NCI-H510A treated with DMSO at 0.1 percent for 48 hours (cell line): ENCODE measurements at regions not wholly inside any gene's neighbourhood (a gene's known extent, or its start where the extent isn't known, plus 50 kb on each side); places are given as distances from the start of the nearest gene placed in this dataset.
"Not testable (repeated sequence)": the region's sequence is repeated elsewhere in the genome, so short reads cannot be mapped to it uniquely, and the experiment has no call there.

Source experiments
- DNase-seq: peaks from one replicate; lab custom pipeline; 2025; lab: John Stamatoyannopoulos, UW

DNA sequence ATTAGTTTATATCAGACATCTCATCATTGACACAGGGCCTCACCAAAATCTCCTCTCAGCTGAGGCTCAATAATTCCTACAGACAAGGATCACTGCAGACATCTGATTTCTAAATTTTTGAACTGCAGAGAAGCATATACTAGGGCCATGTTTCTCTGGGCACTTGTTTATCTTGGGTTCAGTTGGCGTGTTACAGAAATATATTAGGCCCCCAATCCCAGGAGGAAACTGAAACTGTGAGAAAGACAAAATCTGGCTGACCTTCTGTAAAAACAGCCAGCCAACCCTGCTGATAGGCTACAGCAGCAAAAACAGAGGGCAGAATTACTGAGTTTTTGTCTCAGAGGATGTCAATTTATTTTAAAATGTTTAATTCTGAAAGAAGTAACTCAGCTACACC, 634.6 kb downstream of the ETNK1 start:
- no peak for DNase-seq

DNA sequence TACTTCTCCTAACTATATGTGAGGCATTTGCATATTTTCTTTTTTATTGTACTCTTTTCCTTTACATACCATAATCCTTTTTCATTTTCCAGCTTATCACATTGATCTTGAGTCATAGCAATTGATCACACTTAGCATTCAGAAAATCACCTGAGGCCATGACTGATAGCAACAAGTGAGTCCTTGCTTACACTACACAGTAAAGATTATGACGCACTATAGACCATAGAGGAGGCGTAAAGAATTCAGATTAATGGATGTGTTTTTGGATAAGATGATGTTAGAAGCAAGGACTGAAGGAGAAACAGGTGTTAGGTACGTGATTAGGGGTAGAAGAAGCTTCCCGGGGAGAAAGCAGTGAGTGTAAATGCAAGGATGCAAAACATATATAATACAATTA, 637.7 kb downstream of the ETNK1 start:
- no peak for DNase-seq

DNA sequence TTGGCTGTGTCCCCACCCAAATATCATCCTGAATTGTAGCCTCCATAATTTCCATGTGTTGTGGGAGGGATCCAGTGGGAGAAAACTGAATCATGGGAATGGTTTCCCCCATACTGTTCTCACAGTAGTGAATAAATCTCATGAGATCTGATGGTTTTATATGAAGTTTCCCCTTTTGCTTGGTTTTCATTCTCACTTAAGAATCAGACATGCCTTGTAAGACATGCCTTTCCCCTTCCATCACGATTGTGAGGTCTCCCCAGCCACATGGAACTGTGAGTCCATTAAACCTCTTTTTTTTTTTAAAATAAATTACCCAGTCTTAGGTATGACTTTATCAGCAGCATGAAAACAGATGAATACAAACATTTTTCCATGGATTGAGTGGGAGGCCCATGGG, 652.9 kb downstream of the ETNK1 start:
- DNase-seq, result no peak

DNA sequence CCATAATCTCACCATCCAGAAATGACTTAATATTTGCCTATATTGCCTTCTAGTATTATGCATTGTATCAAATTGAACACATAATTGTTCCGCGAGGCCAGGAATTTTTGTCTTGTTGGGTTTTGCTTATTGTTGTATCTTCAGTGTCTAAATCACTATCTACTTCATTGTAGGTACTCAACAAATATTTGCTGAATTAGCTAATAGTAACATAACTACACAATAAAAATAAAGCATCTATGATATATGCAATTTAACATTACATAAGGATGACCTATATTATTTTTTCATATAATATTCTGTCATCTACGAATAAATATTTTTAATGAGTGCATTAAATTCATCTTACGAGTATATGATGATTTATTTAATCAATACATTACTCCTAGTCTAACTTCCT, 656.3 kb downstream of the ETNK1 start:
- no peak for DNase-seq

DNA sequence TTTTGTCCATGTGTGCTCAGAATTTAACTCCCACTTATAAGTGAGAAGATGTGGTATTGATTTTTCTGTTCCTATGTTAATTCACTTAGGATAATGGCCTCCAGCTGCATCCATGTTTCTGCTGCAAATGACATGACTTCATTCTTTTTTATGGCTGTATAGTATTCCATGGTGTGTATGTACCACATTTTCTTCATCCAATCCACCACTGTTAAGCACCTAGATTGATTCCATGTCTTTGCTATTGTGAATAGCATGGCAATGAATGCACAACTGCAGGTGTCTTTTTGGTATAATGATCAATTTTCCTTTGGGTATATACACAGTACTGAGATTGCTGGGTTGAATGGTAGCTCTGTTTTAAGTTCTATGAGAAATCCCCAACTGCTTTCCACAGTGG, 657.7 kb downstream of the ETNK1 start:
- no peak for DNase-seq

DNA sequence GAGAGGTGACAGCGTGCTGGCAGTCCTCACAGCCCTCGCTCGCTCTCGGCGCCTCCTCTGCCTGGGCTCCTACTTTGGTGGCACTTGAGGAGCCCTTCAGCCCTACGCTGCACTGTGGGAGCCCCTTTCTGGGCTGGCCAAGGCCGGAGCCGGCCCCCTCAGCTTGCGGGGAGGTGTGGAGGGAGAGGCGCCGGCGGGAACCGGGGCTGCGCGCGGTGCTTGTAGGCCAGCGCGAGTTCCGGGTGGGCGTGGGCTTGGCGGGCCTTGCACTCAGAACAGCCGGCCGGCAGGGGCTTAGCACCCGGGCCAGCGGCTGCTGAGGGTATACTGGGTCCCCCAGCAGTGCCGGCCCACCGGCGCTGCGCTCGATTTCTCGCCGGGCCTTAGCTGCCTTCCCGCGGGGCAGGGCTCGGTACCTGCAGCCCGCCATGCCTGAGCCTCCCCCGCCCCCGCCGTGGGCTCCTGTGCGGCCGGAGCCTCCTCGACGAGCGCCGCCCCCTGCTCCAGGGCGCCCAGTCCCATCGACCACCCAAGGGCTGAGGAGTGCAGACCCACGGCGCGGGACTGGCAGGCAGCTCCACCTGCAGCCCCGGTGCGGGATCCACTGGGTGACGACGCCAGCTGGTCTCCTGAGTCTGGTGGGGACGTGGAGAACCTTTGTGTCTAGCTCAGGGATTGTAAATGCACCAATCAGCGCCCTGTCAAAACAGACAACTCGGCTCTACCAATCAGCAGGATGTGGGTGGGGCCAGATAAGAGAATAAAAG, 661.0 kb downstream of the ETNK1 start:
- DNase-seq, result not testable (repeated sequence)

DNA sequence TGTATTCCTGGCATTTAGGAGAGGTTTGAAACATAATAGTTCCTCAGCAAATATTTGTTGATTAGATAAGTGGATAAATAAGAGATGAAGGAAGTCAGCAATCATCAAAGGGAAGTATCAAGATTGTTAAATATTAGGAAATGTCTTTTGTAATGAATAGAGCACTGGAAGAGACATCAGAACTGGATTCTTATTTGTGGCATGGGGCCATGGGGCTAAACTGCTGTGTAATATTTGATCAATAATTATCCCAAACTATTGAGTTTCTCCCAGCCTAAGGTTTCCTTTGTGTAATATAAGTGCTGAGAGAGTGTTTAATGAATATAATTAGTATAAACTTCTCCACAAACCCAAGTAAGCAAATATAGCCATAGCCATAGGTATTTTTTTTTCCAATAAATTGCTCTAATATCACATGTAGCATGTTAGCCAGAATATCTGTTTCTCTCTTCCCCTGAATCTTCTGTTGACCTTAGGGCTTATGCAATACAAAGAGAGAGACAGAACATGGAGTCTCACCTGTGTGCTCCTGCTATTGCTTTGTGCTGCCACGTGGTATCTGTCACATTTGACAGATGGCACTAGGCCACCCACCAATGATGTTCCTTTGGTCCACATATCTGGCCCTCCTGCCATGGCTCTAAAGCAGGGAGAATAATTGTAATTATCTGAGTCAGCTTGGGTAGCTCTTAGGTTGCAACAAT, 658.7 kb downstream of the SOX5 start:
- DNase-seq, result no peak

DNA sequence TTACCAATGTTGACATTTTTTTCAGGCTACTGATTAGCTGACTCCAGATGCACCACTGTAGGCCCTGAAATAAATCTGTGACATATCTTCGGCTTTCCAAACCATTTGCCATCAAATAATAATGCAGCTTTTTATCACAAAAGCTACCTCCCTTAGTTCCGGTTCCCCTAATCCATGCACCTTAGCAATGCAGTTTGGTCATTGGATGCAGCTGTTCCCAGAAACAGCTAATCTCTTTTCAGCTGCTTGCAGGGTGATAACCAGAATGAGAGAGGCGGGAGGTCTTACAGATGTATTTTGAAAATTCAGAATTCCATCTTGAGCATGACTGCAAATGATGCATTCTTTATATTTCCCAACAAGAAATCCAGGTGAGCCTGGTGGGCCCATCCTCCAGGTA, 646.2 kb downstream of the SOX5 start:
- DNase-seq, result no peak

DNA sequence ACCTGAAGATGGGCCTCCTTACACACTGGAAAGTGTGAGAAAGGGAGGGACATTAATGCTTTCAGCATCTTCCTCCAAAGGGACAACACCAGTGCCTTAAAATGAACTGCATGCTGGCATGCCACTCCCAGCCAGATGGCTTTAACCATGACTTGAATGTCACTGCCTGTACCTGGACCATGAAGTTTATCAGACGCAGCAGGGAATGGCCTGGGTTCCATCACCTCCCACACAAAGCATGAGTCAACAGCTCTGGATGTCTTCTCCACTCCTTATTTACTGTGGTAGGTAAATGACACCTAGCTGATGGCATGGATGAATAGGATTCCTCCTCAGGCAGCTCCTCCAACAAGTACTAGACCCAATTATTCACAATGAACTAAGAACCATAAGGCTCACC, 645.6 kb downstream of the SOX5 start:
- no peak for DNase-seq

DNA sequence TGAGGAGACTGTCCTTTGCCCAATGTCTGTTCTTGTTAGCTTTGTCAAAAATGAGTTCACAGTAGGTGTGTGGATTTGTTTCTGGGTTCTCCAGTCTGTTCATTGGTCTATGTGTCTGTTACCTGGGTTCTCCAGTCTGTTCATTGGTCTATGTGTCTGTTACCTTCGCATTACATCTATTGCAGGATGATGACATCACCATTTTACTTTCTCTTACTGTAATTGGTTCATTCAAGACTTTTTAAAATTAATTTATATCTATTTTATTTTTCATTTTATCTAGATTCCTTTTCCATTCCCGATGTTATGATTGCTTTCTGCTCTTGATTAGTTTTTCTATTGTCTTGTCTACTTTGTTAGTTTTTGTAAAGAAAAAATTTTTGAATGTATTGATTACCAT, 615.5 kb downstream of the SOX5 start:
- no peak for DNase-seq

DNA sequence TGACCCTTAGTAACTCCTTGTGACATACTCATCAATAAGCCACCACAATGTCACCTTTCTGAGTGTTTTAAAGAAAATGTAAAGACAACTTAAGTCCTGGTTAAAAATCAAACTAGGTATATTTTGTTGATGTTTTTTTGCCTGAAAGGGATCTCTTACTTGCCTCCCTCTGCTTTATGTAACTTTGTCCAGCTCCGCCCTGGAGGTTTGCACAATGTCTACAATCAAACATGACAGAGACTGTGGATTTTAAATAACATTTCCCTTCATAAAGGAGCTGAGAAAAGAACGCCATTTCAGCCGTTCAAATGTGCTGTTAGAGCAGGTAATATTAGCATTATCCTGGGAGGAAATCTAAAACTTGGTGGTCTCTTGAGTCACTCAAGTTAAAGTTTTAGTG, 613.9 kb downstream of the SOX5 start:
- DNase-seq, result no peak

DNA sequence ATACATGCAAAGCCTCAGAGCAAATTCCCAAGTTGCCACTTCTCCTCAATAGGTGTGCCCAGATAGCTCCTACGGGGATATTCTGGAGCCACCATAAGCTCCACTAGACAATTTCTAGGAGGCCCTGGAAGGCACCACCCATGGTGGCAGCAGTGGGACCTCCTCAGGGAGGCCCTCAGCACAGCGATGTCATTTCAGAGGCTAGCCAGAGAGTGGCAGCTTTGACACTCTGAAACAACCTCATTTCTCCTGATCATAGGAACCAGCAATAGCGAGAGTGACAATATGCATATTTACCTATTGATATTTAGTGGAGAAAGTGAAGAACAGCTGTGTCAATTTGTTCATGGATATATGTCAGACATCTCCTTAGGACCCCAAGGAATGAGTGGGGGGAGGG, 612.3 kb downstream of the SOX5 start:
- DNase-seq, result no peak

DNA sequence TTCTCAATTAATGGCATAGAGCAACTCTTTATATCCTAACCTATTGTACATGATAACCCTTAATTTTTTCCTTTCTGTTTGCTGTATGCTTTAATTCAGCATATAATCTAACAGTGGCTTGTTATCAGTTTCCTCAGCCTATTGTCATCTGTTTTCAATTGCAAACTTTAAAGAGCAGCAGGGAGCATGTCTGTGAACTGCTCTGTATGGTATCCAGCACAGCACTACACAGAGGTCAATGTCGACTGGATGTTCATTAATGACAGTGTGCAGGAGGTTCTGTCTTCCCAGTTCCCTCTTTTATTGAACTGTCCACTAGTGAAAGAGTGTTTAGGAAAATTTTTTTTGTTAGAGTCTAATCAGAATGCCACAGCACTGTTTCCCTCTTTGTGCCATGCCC, 609.1 kb downstream of the SOX5 start:
- DNase-seq, result no peak

DNA sequence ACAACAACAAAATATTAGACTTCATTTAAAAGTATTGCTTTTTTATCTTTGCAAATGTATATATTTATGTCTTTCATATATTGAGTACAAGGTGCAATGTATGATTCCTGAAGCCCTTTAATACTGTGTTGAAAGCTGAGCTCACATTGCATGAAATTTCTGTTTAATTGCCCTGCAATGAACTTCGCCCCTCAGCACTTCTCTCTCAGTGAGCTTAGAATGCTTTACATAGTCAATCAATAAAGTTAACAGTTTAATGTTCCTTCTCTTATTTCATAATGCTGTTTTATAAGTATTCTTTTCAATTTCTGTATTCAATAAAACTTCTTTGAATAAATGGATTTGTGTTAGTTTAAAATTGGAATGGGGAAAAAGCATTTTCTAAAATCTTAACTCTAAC, 607.1 kb downstream of the SOX5 start:
- no peak for DNase-seq

DNA sequence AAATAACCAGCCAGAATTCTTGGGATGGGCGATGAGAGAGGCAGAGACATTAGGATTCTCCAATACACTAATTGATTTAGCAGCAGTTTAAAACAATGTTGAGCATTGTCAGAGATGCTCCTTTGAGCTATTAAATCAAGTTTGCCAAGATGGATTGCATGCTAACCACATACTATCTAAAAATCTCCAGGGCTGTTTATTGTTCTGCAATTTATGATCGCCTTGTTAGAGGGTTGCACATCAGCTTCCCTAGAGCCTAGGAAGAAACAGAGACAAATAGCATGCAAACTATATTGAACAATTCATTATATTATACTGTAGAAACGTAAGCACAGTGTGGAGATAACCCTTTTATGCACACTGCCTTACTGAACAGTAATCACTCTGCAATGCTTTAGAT, 599.9 kb downstream of the SOX5 start:
- no peak for DNase-seq

DNA sequence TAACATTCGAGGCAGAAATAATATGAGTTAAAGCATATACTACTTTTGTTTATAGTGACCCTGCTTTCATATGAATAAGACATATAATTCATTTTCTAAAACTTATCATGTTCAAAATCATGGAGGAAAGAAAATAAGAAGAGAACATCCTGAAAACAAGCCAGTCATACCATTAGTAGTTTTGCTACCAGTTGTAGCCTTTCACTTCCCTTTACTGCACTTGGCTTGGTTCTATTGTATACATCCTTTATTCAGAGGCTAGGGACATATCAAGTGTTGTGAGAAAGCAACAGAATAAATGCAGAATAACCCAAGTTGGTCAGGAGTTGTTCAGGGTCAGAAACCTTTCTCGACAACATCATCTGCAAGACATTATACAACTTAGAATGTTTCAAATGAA, 598.7 kb downstream of the SOX5 start:
- DNase-seq, result no peak

DNA sequence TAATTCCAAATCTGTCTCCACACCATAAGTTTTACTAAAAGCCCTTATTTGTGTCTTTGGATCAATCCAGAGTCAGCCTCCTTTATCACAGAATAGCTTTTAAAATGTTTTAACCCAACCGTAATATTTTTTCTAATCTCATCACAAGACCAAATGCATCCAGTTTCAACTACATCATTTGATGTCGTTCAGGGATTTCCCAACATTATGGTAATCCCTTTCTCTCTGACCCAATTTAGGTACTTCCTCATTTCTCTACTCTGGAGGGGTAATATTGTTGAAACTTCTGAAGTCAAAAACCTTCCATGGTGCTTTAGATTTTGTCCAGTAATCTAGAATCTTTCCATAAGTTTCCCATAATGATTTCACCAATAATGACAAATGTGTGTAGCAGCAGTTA, 596.8 kb downstream of the SOX5 start:
- no peak for DNase-seq

DNA sequence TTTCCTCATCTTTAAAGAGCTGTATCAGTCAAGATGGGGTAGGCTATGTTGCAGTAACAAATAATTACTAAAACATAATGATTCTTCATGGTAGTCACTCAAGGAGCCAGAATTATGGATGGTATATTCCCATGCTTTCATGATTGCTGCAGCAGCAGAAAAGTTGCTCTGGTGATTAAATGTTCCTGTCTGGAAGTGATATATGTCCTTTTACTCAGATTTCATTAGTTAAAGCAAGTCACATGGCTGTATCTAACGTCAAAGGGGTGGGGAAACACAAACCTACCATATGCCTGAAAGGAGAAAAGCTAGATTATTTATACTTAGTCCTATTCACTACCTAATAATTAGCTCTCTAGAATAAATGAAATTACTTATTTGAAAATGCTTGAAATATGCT, 594.7 kb downstream of the SOX5 start:
- DNase-seq, result no peak

DNA sequence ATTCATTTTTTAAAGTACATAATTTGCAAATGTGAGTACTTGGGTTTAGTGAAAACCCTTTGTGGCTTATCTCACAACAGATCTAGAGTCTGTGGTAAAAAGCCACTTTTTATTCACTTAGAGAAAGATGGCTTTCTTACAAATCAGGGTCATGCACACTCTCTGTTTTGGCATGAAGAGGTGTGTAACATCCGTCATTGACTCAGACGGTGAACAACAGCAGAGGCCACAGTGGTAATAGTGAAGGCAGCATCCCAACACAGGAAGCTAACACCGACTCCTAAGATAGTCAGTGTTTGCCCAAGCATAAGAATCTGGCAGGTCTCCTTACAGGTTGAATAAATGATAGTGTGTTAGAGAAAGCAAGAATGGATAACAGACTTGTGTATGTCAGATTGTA, 593.0 kb downstream of the SOX5 start:
- no peak for DNase-seq

DNA sequence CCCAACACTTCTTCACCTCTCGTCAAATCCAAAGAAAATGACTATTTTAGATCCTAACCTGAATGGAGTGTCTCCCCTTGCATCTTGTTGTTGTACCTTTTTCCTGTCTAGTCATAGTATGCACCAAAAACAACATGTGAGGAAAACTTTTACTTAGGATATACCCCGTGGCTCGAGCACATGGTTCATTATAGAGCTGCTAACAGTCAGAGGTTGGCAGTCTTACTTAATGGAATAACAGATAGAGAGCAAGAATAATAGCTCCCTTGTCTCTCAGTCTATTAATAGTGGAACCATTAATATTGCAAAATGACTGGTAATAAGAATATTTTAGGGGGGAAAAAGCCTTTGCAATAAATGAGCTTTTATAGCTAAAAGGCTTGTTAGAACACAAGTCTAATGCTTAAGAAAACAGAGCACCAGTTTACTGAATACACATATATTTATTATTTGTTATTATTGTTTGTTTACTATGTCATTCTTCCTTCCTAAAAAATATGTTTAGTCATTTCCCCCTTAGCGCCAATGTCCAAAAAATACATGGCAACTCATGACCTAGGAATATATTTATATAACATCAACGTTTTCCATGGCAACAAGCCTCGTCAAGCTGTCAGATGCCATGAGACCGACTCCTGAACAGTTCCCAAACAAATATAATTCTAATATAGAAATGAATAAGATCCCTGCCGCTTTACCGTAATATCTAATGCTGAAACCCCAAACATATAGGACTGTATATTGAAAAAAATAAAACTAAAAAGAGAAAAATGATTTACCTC, 592.4 kb downstream of the SOX5 start:
- DNase-seq, result no peak

DNA sequence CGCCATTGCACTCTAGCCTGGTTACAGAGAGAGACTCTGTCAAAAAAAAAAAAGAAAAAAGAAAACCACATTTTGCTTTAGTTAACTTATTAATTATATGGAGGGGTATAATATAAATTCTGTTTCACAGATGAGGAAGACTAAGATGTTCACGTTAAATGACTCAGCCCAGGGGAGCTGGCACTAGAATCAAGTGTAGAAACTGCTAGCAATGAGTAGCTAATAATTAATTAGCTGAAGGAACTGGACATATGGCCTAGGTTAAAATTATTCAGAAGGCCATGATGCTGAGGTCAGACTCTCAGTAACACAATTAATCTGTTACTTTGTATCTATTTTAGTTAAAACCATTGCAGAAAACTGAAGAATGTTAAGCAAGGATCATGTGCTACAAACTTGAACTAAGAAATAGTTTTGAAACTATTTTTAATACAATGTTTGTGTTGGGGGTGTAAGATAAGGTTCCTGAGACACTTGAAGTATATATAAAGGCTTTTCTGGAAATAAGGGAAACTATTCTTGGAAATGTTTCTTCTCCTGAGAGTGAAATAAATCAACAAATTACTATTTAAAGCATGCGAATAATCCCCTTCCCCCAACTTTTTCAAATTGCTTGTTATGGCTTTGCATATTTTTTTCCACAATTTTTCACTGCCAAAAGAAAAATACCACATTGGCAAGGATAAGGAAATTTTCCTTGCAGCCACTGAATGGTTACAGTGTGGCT, 589.3 kb downstream of the SOX5 start:
- DNase-seq, result no peak

DNA sequence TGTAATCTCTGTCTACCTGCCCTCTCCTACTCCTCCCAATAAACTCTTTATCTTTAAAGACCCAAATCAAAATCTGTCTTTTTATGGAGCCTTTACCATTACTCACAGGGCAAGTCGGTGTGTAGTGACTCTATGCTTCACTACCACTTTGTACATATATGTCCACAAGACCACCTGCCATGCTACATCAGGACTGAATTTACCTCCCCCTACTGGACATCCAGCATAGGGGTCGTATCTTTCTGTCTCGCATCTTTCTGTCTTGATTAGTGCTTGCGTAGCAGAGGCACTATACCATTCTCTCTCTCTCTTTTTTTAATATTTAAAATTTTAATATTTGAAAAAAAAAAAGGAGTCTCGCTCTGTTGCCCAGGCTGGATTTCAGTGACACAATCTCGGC, 587.5 kb downstream of the SOX5 start:
- no peak for DNase-seq

DNA sequence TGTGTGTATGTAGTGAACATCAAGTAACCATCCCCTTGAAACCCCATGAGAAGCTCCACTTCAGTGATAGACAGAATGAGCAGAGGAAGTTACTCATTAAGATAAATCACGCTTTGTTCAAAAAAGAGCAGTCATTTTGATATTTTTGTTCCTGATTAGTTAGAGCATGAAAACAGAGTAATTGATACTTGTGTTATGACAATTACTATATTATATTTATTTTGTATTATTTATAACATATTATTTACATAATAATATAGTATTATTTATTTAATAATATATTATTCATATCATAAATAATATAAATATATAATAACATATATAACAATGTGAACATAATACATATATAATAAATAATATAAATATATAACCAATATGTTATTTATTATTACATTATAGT, 580.9 kb downstream of the SOX5 start:
- DNase-seq, result no peak
